Stimulated activated naive CD8-positive, alpha-beta T cell treated with anti-CD3 and anti-CD28 coated beads, Interleukin-15, amount 100 ng/mL, for 72 hours (primary cell): ENCODE measurements at regions not wholly inside any gene's neighbourhood (a gene's known extent, or its start where the extent isn't known, plus 50 kb on each side); places are given as distances from the start of the nearest gene placed in this dataset.
A peak's percentile ranks its signal among the peaks of the same experiment; 100 is the strongest.
"Not testable (repeated sequence)": the region's sequence is repeated elsewhere in the genome, so short reads cannot be mapped to it uniquely, and the experiment has no call there.

Experiments
- ATAC-seq: fragments of 150-1000 bp; cut with Tn5 transposase; 2 replicates; pipeline ENCODE4 v1.10.0; 2021; ENCODE audit warnings: mild to moderate bottlenecking, moderate library complexity
- DNase-seq, 2 donors: peaks; one replicate each; pipeline ENCODE4 v3.0.0; 2021 to 2022
- H3K27ac Mint-ChIP-seq, 2 donors: one replicate each; pipeline ENCODE4 v1.8.0; 2022; ENCODE audit warnings: mild to moderate bottlenecking in 2 of 2, mixed read lengths in 2 of 2, moderate library complexity in 2 of 2
- H3K27me3 Mint-ChIP-seq: one replicate; pipeline ENCODE4 v1.8.0; 2022; ENCODE audit warnings: mixed read lengths
- H3K4me1 Mint-ChIP-seq: one replicate; pipeline ENCODE4 v1.8.0; 2022; ENCODE audit warnings: mild to moderate bottlenecking, mixed read lengths
- H3K4me3 Mint-ChIP-seq, 2 donors: one replicate each; pipeline ENCODE4 v1.8.0; 2022; ENCODE audit warnings: mild to moderate bottlenecking in 2 of 2, mixed read lengths in 2 of 2, moderate library complexity in 1 of 2
- H3K9me3 Mint-ChIP-seq, 2 donors: one replicate each; pipeline ENCODE4 v1.8.0; 2022; ENCODE audit warnings: mixed read lengths in 2 of 2

- DNase-seq (no peak), ATAC-seq (no peak)
- Mint-ChIP-seq H3K27me3 (no peaks in the 10 kb centered on the region), H3K27ac (no peak overlapping the region), H3K4me1 (no peaks in the 10 kb centered on the region), H3K4me3 (no peak overlapping the region), H3K9me3 (no peaks in the 10 kb centered on the region)
These were observed 111.3 kb upstream of the ATP8A1 start for GRCh38 chr4:42768125-42768748.

DNA sequence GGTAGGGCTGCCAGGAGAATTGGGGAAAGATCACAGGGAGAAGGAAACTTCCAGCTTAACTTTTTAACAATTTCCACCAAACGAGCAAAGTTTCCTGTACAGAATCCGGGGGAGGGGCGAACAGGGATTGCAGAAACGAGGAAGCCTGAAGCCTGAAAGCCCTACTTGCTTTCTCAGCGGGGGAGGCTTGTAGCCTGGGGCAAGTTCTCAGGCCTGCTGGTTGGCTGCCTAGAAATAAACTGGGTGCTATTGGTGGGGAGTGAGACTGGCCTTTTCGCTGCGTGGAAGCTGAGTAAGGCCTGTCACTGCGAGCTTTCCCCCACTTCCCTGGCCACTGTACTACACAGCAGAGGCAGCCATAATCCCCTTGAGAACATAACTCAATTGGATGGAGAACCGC lies 110.8 kb upstream of the ATP8A1 start:
- Mint-ChIP-seq H3K27me3 (no peaks in the 10 kb centered on the region), H3K27ac (no peak overlapping the region), H3K9me3 (no peaks in the 10 kb centered on the region), H3K4me1 (no peaks in the 10 kb centered on the region), H3K4me3 (no peak overlapping the region)
- ATAC-seq (no peak), DNase-seq (no peak)

DNA sequence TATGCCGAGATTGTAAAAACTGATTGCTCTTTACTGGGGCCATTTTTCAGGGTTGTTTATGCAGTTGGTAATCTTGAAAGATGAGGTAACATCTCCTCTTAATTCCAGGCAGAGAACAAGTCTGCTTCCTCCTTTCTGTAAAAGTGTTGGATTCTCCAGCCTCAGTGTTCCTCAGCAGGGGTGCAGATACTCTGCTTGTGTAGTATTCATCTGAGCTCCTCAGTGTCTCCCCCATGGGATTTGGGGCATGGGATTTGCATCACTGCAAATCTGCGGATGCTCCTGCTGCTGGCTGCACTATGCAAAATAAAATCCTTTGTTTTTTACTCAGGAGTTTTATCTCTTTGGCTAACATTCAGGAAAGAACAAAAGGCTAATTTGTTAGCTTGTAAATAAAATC lies 104.9 kb upstream of the ATP8A1 start:
- Mint-ChIP-seq H3K27me3 (no peaks in the 10 kb centered on the region), H3K4me1 (no peaks in the 10 kb centered on the region), H3K4me3 (no peak overlapping the region), H3K9me3 (no peaks in the 10 kb centered on the region), H3K27ac (no peak overlapping the region)
- ATAC-seq: no peak
- DNase-seq: no peak

DNA sequence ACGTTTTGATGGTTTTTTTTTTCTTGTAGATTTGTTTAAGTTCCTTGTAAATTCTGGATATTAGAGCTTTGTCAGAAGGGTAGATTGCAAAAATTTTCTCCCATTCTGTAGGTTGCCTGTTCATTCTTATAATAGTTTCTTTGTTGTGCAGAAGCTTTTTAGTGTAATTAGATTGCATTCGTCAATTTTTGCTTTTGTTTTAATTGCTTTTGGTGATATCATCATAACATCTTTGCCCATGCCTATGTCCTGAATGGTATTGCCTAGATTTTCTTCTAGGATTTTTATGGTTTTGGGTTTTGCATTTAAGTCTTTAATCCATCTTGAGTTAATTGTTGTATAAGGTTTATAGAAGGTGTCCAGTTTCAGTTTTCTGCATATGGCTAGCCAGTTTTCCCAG lies 98.1 kb upstream of the ATP8A1 start:
- H3K27me3 Mint-ChIP-seq: not testable (repeated sequence)

GRCh38 chr4:42751587-42751986 lies 94.7 kb upstream of the ATP8A1 start:
- DNase-seq: no peak
- no peak overlapping the region for H3K4me3 Mint-ChIP-seq
- no peaks in the 10 kb centered on the region for H3K9me3 Mint-ChIP-seq
- H3K27me3 Mint-ChIP-seq: no peaks in the 10 kb centered on the region
- H3K4me1 Mint-ChIP-seq: peaks cover 10% of the 10 kb centered on the region
- H3K27ac Mint-ChIP-seq: no peak overlapping the region
- no peak for ATAC-seq

More for the DNA sequence above, 98.1 kb upstream of the ATP8A1 start:
- ATAC-seq, DNase-seq, H3K4me1 Mint-ChIP-seq, H3K4me3 Mint-ChIP-seq, H3K27ac Mint-ChIP-seq, H3K9me3 Mint-ChIP-seq: not testable (repeated sequence)

GRCh38 chr4:42750856-42751255 lies 94.0 kb upstream of the ATP8A1 start:
- H3K9me3 Mint-ChIP-seq: peaks cover 4 to 5% of the 10 kb centered on the region in 2 donors
- H3K27ac Mint-ChIP-seq: no peak overlapping the region
- ATAC-seq (no peak), DNase-seq (no peak)
- no peaks in the 10 kb centered on the region for H3K27me3 Mint-ChIP-seq
- no peak overlapping the region for H3K4me3 Mint-ChIP-seq
- peaks cover 10% of the 10 kb centered on the region for H3K4me1 Mint-ChIP-seq

GRCh38 chr4:42750091-42750490 lies 93.2 kb upstream of the ATP8A1 start:
- no peak overlapping the region for H3K4me3 Mint-ChIP-seq
- DNase-seq: peak in 1 of 2 donors; percentile 25

DNA sequence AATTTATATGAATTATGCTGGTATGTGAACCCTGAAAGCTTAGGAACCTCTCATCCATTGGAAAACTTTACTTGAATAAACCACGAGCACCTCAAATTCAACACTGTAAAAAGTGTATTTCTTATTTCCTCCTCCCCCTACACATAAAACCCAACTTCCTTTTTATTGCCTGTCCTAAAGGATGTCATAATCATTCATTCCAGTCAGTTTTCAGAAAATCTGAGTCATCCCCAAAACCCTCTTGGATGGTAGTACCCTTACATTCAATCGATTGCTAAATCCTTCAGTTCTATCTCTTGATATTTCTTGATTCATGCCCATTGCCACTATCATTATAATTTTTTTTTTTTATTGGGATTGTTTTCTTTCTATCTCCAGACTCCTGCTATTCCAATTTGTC lies 91.1 kb upstream of the ATP8A1 start:
- ATAC-seq: no peak
- DNase-seq: no peak

More at GRCh38 chr4:42750091-42750490, 93.2 kb upstream of the ATP8A1 start:
- no peak overlapping the region for H3K27ac Mint-ChIP-seq
- no peaks in the 10 kb centered on the region for H3K27me3 Mint-ChIP-seq
- ATAC-seq: peak; percentile 77
- peaks cover 10% of the 10 kb centered on the region for H3K4me1 Mint-ChIP-seq
- peaks cover 10 to 13% of the 10 kb centered on the region in 2 donors for H3K9me3 Mint-ChIP-seq

DNA sequence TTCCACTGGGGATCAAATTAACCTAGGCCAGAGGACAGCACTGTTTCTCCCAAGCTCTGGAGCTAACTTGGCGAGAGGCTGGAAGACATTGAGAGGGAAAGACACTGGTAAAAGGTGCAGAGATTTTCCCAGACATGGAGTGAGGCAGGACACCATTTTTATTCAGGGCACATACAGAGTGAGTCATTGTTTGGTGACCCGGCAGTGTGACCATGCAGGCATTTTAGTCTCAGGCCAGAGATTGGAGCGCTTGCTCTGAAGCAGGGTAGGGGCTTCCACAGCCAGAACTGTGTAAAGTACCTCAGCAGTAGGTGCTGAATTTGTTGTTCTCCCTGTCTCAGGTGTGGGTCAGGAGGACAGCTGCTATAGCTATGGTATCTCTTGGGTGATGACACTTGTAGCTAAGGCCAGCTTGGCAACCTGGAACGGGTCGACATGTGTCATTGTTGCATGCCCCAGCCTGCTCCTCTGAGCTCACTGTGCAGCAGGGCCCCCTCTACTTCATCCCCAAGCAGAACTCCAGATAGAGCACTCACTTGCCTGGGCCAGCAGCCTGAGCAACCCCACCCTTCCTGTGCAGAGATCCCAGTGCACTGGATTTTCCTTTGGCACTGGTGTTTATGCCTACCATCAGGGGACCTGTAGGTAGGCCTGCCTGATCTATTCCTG lies 79.8 kb upstream of the ATP8A1 start:
- no peak for DNase-seq
- Mint-ChIP-seq H3K4me3 (no peak overlapping the region), H3K27me3 (no peaks in the 10 kb centered on the region), H3K9me3 (peaks cover 12 to 54% of the 10 kb centered on the region in 2 donors), H3K4me1 (peaks cover 8% of the 10 kb centered on the region), H3K27ac (peak overlapping the region in 1 of 2 donors; percentile 87)
- no peak for ATAC-seq

More for the DNA sequence above, 91.1 kb upstream of the ATP8A1 start:
- Mint-ChIP-seq H3K27me3 (no peaks in the 10 kb centered on the region), H3K4me3 (no peak overlapping the region), H3K27ac (no peak overlapping the region), H3K4me1 (peaks cover 10% of the 10 kb centered on the region), H3K9me3 (peaks cover 15 to 18% of the 10 kb centered on the region in 2 donors)

DNA sequence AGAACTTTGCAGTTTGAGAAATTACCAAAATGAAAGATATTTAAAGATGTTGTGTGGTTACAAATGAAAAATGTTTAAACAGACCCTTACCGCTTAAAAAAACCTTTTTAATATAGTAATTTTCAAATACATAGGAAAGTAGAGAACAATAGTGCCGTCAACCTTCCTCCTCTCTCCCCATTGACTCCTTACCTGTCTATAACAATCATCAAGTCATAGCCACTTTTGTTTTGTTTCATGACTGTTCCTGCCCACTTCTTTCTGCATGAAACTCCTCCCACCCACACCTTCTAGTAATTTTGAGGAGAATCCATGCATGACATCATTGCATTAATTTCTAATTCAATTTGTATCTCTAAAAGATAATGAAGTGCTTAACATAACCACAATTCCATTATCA lies 76.5 kb upstream of the ATP8A1 start:
- Mint-ChIP-seq H3K4me1 (peaks cover 8% of the 10 kb centered on the region), H3K27ac (no peak overlapping the region), H3K4me3 (no peak overlapping the region), H3K27me3 (no peaks in the 10 kb centered on the region), H3K9me3 (peaks cover 11 to 28% of the 10 kb centered on the region in 2 donors)
- no peak for ATAC-seq
- DNase-seq: no peak

DNA sequence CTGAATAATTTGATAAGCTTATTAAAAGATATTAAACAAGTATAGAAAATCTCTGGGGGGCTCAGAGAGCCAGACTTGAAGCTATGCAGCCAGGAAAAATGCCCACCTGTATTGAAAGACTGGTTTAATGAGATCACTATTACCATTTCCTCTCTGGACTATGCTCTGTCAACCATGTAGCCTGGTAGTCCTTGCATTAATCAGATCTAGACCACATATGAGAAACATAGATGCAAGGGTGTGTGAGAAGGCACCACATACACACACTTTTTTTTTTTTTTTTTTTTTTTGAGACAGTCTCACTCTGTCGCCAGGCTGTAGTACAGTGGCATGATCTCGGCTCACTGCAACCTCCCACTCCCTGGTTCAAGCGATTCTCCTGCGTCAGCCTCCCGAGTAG lies 75.9 kb upstream of the ATP8A1 start:
- H3K4me3 Mint-ChIP-seq: no peak overlapping the region
- ATAC-seq (peak; percentile 84), DNase-seq (no peak)
- H3K27me3 Mint-ChIP-seq: no peaks in the 10 kb centered on the region
- H3K27ac Mint-ChIP-seq: peak overlapping the region in 1 of 2 donors; percentile 51
- H3K4me1 Mint-ChIP-seq: peaks cover 8% of the 10 kb centered on the region
- peaks cover 12 to 28% of the 10 kb centered on the region in 2 donors for H3K9me3 Mint-ChIP-seq

DNA sequence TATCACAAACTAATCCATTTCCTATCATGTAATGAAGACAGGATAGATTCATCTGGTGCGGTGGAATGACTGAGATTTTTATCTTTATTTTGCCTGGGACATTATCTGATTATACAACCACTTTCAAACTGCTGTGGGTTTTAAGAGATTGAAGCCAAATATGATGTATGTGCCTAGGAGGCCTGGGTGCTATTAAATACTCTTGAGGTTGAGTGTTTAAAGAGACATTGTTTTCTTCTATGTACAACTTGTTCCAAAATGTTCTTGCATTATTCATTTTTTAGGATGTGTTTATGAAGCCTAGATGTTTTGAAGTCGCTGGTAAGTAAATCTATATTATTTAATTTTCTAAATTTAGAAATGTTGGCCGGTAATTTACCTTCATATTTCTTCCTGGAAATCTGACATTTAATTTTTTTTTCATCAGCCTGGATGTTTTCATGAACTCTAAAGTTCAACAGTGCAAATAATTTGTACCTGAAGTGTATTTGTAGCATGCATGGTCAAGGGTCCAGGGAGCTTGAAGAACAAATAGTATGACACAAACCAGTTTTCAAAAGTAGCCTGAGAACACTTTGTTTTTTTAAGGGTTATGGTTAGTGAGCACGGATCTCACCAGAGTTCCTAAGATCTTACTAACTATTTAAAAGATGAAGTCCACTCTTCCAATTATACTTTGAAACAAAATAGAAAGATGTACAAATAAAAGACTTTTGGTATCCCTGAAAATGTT lies 72.8 kb upstream of the ATP8A1 start:
- DNase-seq (no peak), ATAC-seq (no peak)
- Mint-ChIP-seq H3K4me1 (peaks cover 8% of the 10 kb centered on the region), H3K27ac (no peak overlapping the region), H3K27me3 (no peaks in the 10 kb centered on the region), H3K4me3 (no peak overlapping the region), H3K9me3 (peaks cover 10 to 12% of the 10 kb centered on the region in 2 donors)

GRCh38 chr4:42724451-42724850 lies 67.5 kb upstream of the ATP8A1 start:
- ATAC-seq: no peak
- no peaks in the 10 kb centered on the region for H3K4me1 Mint-ChIP-seq

DNA sequence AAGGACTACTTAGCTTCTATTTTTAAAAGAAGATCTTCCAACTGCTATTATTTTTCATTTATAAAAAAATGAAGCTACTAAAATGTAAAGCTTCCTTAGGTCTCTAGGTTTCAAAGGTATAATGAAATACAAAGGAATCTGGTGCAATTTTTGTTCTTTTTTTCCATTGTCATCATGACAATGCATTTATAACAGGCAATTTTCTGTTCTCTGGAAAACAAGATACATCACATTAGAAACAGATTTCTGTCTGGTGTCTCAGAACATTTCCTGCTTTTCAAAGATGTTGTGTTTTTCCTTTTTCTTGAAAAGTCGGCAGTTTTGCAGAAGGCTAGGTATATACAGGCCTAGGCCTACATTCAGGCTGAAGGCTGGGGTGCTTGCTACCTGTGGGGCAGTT lies 63.6 kb upstream of the ATP8A1 start:
- H3K27me3 Mint-ChIP-seq: no peaks in the 10 kb centered on the region
- H3K4me3 Mint-ChIP-seq: no peak overlapping the region
- ATAC-seq: no peak
- H3K9me3 Mint-ChIP-seq: peaks cover 4 to 9% of the 10 kb centered on the region in 2 donors
- no peak for DNase-seq
- H3K4me1 Mint-ChIP-seq: no peaks in the 10 kb centered on the region
- peak overlapping the region; percentile 12 to 40 for H3K27ac Mint-ChIP-seq

More at GRCh38 chr4:42724451-42724850, 67.5 kb upstream of the ATP8A1 start:
- no peak for DNase-seq
- Mint-ChIP-seq H3K27ac (no peak overlapping the region), H3K27me3 (no peaks in the 10 kb centered on the region), H3K9me3 (peaks cover 12 to 19% of the 10 kb centered on the region in 2 donors), H3K4me3 (no peak overlapping the region)

DNA sequence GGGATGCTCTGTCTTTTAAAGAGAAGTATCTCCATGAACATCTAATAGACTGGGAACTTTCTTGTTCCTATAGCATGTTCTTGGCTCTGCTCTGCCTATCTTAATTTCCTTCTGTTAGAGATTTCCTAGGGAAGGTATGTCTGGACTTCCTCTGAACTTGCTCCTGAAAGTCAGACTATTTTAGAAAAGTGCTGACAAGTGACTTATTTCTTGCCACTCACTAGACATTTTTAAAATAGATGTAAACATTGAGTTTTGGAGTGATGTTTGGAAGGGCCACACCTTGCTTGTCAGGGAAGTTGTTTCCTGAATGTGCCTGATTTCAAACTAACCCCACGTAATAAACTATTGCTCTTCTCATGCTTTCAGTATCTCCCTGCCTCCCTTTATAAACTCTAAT lies 62.4 kb upstream of the ATP8A1 start:
- H3K27me3 Mint-ChIP-seq: no peaks in the 10 kb centered on the region
- H3K9me3 Mint-ChIP-seq: peaks cover 4 to 9% of the 10 kb centered on the region in 2 donors
- no peak overlapping the region for H3K4me3 Mint-ChIP-seq
- H3K4me1 Mint-ChIP-seq: no peaks in the 10 kb centered on the region
- DNase-seq (no peak), ATAC-seq (no peak)
- no peak overlapping the region for H3K27ac Mint-ChIP-seq

GRCh38 chr4:42718336-42718735 lies 61.4 kb upstream of the ATP8A1 start:
- no peaks in the 10 kb centered on the region for H3K27me3 Mint-ChIP-seq
- ATAC-seq: no peak
- H3K9me3 Mint-ChIP-seq: peaks cover 4% of the 10 kb centered on the region in 2 donors
- no peak overlapping the region for H3K27ac Mint-ChIP-seq
- H3K4me1 Mint-ChIP-seq: no peaks in the 10 kb centered on the region
- H3K4me3 Mint-ChIP-seq: no peak overlapping the region
- DNase-seq: no peak
